LNCaP clone FGC (cell line): ENCODE measurements at regions not wholly inside any gene's neighbourhood (a gene's known extent, or its start where the extent isn't known, plus 50 kb on each side); places are given as distances from the start of the nearest gene placed in this dataset.

Experiments used
- DNase-seq: peaks from one replicate; pipeline ENCODE4 v3.0.0-alpha.2; 2011; ENCODE audit warnings: low read depth
- H3K4me3 ChIP-seq: 2 replicates; pipeline ENCODE4 v1.5.1; 2011; ENCODE audit warnings: mild to moderate bottlenecking, low read depth, low read length, control low read depth
- CTCF ChIP-seq: IDR thresholded peaks from 2 replicates; pipeline ENCODE4 v1.5.1; 2012; ENCODE audit warnings: mild to moderate bottlenecking; ENCODE audit not compliant: control insufficient read depth, insufficient read depth; ENCODE audit errors: extremely low read depth

- no peak overlapping the region for H3K4me3 ChIP-seq
- TF ChIP-seq CTCF: no peak
- DNase-seq: no peak
These were observed 231.0 kb upstream of the THRB start for GRCh38 chr3:24725514-24726255.

- DNase-seq: no peak
- peak; percentile 32 for TF ChIP-seq CTCF
- no peak overlapping the region for H3K4me3 ChIP-seq
These were observed 231.8 kb upstream of the THRB start for GRCh38 chr3:24726423-24726822.

- no peak overlapping the region for H3K4me3 ChIP-seq
- no peak for TF ChIP-seq CTCF
- DNase-seq: no peak
These were observed 235.5 kb upstream of the THRB start for GRCh38 chr3:24730173-24730572.

GRCh38 chr3:24734019-24734418, 239.4 kb upstream of the THRB start:
- H3K4me3 ChIP-seq: no peak overlapping the region

GRCh38 chr3:24736701-24737100, 242.1 kb upstream of the THRB start:
- DNase-seq: no peak
- H3K4me3 ChIP-seq: no peak overlapping the region
- no peak for TF ChIP-seq CTCF

More at GRCh38 chr3:24734019-24734418, 239.4 kb upstream of the THRB start:
- no peak for DNase-seq
- no peak for TF ChIP-seq CTCF

DNA sequence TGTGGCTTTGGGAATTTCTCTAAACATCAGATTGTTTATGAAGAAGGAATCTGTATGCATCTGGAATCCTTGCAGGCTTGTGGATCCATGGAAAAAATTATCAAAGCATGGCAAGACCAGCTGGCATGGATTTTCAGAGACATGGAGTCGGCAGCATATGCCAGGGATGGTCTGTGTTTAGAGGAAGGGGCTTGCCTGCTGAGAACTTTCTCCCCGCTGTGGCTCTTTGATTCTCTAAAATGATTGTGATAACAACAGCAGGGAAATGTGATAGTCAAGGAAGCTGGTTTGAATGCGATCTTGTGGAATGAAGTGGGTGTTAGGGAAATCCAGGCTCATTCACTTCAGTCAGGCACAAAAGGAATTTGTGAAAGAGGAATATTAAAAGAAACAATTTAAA, 245.7 kb upstream of the THRB start:
- H3K4me3 ChIP-seq: no peak overlapping the region
- TF ChIP-seq CTCF: no peak
- DNase-seq: no peak

GRCh38 chr3:24741506-24741905, 246.9 kb upstream of the THRB start:
- no peak for TF ChIP-seq CTCF
- DNase-seq: no peak
- no peak overlapping the region for H3K4me3 ChIP-seq
